Stimulated activated CD4-positive, alpha-beta T cell treated with anti-CD3 and anti-CD28 coated beads, Interleukin-2, amount 100 ng/mL, for 24 hours (primary cell): ENCODE measurements at regions not wholly inside any gene's neighbourhood (a gene's known extent, or its start where the extent isn't known, plus 50 kb on each side); places are given as distances from the start of the nearest gene placed in this dataset.

Source experiments
- DNase-seq, 2 donors: peaks; one replicate each; pipeline ENCODE4 v3.0.0-alpha.2; 2020

- no peak for DNase-seq
Observed at GRCh38 chr5:158552241-158552640, 547.5 kb downstream of the EBF1 start.

DNA sequence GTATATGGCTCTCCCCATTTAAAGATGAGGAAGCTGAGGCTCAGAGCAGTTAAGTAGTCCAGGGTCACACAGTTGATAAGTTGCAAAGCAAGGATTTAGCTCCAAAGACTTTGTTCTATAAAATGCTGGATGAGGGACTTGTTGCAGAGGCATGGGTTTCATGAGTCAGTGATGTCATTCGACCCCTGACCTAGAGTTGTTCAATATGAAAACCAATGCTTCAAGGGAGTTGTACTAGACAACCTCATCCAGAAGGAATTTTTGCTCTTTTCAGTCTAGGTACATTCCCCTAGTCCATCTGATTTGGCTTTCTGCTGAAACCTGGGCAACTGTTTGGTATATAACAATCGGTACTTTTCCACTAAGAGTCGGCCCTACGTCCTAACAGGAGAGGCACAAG lies 550.4 kb downstream of the EBF1 start:
- no peak for DNase-seq

- no peak for DNase-seq
Observed at GRCh38 chr5:158546748-158547147, 553.0 kb downstream of the EBF1 start.

GRCh38 chr5:158545949-158546530 lies 553.7 kb downstream of the EBF1 start:
- DNase-seq: no peak

DNA sequence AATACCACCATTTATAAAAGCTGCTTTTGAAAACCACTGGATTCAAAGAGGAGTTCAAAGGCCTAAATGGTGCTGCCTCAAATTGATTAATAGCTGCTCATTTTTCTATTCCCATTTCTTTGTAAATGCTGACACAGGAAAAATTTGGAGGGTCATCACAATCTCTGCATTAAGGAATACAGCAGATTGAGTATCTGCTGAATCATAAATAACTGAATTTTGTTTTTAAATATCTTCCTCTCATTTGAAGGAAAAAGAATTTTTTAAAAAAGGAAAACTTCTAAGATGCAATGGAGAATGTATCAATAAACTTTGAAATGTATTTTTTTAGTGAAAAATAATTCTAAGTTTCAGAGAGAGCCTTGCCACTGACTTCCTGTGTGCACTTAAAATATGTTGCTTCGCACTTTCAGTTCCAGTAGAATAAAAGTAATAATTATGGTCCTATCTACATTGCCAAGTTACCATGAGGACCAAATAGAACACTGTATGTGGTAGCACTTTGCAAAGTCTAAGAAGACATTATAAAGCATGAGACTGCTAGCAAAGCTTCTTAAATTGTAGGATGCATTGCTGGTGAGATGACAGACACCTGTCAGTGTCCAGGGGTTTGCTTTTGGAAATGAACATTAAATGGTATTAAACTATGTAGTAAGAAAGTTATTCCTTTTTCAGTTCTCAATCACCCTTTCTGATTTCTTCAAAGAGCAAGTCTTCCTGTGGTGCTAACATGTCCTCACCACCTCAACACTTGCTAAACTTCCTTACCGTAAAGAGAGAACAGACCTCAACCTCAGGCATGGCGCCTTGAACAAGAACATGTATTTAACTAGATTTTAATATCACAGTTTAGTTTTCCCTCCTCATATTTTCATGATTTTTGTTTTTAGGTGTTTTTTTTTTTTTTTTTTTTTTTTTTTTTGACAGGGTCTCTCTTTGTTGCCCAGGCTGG lies 555.1 kb downstream of the EBF1 start:
- no peak for DNase-seq

- no peak for DNase-seq
Observed at GRCh38 chr5:158543539-158544387, 556.0 kb downstream of the EBF1 start.

DNA sequence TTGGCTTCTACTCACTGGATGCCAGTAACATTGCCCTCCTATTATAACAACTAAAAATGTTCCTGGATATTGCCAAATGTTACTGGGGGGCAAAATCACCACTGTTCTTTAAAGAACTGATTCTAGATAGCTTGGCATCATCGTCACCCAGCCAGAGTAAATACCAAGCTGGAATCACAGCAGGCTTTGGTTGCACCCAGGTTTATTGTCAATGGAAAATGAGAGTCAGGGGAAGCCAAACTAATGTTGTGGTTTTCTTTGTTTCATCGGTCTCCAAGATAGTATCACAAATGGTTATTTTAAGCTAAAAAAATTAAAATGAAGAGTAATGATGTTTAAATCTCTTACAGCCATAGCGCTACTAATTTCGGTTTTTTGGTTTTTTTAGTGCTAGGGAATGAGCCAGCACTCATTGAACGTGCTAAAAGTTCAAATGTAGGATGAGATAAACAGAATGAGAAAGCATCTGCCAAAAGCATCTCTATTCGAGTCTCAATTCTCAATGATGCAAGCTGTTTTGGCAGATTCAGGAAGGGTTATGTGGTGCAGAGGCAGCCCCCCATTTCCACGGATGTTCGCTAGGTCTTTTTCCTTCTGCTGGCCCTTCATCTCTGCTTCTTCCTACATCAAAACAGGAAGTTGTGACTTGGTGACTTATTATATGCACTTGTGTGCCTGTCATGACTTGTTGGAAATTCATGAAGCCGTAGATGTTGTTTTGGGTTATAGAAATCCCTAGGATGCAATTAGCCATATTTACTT lies 558.0 kb downstream of the EBF1 start:
- DNase-seq: no peak

DNA sequence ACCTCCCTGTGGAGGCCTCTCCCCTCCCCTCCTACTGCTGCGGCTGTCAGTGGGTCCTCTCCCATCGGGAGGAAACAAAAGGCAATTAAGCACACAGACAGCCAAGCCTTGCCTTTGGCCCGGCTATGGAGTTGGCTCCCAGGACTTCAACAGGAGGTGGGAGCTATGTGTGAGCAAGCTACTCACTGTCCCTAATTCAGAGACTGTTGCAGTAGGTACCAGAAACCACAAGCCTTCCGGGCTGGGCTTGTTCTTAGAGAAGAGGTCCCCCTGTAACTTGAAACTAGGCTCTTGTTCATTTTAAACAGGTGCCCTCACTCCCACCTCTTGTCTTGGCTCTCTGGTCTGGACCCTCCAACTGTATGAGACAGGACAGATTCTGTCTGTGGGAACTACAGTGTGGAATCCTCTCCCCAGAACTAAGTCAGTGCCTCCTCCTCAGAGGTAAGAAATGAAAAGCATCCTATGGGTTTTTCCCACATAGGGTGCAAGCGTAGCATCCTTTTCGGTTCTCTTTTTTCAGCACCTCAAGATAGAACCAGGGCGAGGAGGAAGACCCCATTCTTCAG lies 561.1 kb downstream of the EBF1 start:
- DNase-seq: no peak

DNA sequence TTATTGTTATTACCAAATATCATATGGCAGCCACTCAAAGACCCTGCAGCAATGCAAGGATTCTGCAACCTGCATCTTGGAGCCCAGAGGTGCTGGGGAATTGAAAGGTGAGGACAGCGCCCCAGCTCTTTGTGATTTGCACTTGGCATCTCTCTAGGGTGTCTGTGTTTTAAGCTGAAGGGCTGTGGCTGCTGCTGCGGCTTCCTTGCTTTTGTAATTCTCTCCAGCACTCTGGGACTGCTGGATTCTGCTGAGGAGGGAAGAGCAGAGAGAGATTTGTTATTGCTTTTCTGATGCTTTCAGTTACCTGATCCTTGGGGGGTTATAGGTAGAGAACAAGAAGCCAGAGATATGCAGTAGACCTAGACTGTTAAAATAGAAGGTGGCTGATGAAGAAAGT lies 562.4 kb downstream of the EBF1 start:
- no peak for DNase-seq

- no peak for DNase-seq
Observed at GRCh38 chr5:158534203-158534602, 565.5 kb downstream of the EBF1 start.

- DNase-seq: no peak
Observed at GRCh38 chr5:158532739-158533138, 567.0 kb downstream of the EBF1 start.

GRCh38 chr5:158531860-158532259 lies 567.9 kb downstream of the EBF1 start:
- no peak for DNase-seq

- no peak for DNase-seq
Observed at GRCh38 chr5:158530115-158530514, 569.6 kb downstream of the EBF1 start.

DNA sequence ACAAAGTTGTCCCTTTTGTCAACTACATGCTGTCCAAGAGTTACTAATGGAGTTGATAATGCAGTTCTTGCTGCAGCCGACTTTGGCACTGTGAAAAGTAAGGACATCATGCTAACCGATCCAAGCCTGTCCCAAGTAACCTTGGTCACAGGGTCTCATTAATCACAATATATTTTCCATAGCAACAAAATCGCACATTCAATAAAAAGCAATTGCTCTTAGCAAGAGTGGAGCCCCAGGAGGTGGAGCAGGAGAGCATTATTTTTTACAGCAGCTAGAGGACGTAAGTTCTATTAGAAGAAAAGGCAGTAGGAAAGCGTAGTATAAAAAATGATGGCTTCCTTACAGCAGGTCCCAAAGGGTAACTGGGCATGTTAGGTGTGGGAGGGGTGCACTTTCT lies 570.3 kb downstream of the EBF1 start:
- DNase-seq: no peak

- DNase-seq: no peak
Observed at GRCh38 chr5:158525663-158526062, 574.1 kb downstream of the EBF1 start.

GRCh38 chr5:158524070-158524469 lies 575.6 kb downstream of the EBF1 start:
- no peak for DNase-seq

GRCh38 chr5:158522776-158523175 lies 576.9 kb downstream of the EBF1 start:
- no peak for DNase-seq

DNA sequence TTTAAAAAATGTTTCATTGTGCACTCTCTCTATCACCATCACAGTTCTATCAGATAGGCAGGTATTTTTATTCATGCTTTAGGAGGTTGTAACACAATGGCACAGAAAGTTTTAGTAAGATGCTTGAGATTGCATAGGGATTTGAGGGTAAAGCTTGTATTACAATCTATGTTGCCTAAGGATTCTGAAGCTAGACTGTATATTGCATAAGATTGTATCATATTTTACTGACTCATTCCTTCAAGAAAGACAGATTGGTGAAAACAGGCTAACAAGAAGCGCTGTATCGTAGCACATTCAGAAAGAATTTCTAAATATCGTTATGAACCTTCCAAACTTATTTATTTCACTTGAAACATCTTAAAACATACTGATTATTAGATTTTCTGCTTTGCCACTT lies 577.7 kb downstream of the EBF1 start:
- DNase-seq: no peak

DNA sequence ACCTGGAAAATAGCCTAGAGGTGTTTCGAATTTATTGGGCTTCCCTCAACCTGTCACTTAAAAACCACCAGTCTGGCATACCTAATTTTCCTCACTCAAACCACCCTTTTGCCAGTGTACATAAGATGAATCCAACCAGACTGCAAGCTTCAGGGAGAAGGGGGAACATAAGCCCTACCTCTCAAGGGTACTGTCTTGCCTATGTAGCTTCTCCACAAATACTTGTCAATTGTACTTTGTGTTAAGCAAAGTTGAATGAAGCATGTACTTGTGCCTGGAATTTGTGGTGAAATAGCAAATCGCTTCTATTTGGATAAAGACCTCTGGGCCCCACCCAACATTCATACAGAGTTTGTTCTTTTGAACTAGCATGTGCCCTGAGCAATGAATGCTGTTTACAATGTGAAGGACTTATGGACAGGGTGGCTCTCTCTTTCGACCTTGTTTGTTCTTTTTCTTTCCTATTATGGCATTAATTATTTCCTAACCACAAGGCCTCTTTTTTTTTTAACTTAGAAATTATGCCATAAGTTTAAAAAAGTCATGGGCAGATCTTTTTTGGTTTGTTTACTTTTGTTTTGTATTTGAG lies 580.2 kb downstream of the EBF1 start:
- DNase-seq: no peak

GRCh38 chr5:158516521-158516920 lies 583.2 kb downstream of the EBF1 start:
- no peak for DNase-seq

- no peak for DNase-seq
Observed at GRCh38 chr5:158514986-158515359, 584.7 kb downstream of the EBF1 start.
